Muscle of back (tissue), 3 donors: ENCODE measurements at regions not wholly inside any gene's neighbourhood (a gene's known extent, or its start where the extent isn't known, plus 50 kb on each side); places are given as distances from the start of the nearest gene placed in this dataset.
A peak's percentile ranks its signal among the peaks of the same experiment; 100 is the strongest.

Experiments used
- DNase-seq, 3 donors: peaks; one replicate each; pipeline versions ENCODE4 v3.0.0 to v3.0.0-alpha.2; 2013

DNA sequence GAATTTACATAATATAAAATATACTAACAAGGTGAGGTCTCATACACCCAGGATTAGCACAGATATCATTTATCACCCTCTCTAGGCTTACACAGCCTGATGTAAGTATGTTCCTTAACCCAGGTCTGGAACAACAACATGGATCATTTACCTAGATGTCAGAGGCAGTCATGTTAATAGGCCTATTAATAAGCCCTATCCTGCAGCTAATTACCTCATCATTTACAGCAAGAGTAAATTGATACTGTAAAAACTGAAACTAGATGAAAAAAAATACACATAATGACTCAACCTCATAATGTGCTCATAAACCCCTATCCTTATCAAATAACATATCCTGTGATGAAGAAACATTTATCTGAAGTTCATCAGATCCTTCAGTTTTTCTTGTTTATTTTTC is 334.3 kb upstream of the MANEA start:
- DNase-seq: no peak

DNA sequence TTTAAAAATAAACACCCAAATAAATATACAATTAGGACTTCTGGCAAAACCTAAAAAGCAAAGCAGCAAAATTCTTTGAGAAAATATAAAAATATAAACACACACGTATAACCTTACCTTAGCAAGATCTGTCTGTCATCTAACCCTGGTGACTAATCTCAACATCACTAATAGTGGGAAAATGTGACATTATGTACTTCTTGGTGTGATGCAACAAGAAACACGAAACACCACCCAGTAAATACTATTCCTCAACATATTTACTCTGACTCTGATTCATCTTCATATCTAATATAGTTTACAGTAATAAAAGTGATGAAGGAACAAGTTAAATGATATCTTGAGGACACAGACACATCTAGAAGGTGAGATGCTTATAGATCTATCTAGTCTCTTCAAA is 332.6 kb upstream of the MANEA start:
- DNase-seq: no peak

DNA sequence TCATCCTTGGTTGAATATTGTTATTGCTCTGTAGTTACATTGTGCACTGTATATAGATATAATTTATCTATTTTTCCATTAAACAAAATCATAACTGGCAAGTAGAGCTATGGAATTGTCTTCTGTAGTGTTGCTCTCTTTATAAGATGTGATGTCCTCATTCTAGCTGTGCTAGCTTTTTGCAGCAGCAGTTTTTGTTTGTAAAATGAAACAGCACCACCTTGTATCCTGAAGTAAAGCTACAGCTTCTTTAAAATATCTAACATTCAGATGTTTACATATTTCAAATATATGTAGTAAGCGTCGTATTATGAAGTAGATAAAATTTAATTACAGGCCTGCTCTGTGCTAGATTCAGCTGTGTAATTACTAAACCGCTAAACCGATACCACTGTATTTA is 328.8 kb upstream of the MANEA start:
- DNase-seq: peak in 2 of 3 donors; percentile 4 to 31

DNA sequence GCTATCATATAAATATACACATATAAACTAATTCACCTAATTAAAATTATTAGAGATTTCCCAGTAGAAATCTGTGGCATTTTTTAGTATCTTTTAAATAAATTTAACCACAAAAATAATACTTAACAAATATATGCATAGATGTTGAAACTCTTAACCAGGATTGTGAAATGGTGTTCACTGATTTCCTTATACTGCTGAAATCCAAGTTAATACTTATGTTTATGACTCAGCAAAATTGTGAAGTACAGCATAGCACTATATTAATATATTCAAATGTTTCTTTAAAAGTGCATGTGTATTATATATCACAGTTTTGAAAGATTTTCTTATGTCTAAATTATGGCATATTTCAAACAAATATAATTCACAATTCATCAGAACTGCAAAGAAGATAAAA is 328.2 kb upstream of the MANEA start:
- DNase-seq: peak in 1 of 3 donors; percentile 29

DNA sequence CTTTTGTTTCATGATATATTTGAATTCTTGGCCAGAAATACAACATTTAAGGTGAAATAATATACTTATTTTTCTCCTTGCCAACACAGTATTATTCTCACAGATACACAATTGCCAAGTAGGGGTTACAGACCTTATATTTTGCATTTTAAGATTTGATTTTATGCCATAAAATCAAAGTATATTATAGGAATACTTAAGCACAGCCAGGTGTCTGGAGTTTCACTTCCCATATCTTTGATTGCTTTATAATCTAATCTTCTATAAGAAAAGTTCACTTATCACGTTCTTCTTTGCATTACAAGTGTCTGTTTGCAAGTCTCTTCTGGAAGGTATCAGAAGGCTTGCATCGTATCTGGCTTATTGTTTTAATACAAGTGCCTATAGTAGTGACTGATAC is 327.7 kb upstream of the MANEA start:
- no peak for DNase-seq

DNA sequence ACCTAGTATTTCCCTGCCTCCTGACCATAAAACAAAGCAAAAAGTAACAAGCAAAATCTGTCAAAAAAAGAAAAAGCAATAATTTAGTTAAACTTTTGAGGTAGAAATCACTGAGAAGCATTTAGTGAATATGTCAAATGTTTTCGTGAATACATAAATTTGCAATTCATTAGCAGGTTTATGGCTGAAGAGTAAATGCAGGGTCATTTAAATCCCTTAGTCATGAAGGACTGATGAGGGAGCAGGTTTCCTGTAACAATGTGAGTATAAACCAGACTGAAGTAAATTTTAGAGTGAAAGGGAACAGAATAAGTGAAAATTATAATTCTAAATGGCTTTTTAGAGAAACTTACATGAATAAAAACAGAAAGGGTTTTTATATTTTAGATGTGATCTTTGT is 313.5 kb upstream of the MANEA start:
- DNase-seq: no peak

DNA sequence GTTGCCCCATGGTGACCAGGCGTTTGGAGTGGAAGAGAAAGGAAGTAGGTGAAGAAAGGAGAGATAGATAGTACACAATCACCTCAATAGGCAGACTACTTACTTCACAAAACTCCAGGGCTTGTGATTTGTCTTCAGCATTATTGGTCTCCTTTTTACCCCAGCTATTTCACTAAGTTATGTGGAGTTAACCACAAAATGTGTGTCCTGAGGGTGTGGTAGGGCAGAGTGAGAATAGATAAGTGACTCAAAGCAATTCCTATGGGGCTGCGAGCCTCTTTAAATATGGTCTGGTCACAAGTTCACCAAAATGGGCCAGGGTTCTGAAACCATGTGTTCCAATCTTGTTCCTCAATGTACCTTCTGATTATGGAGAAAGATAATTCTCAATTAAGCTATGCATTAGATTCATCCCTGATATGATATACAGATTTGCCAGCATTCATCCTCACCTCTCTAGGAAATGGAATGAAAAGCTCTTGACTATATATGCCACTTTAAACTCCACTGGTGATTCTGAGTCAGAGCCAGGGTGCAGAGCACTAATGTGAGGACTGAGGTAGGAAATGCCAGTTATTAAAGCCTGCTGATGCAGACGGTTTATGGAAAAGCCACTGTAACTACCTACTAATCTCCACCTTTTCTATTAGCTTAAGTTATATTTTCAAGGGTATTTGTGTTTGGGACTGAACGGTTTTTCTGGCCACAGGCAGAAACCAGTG is 310.6 kb upstream of the MANEA start:
- no peak for DNase-seq

DNA sequence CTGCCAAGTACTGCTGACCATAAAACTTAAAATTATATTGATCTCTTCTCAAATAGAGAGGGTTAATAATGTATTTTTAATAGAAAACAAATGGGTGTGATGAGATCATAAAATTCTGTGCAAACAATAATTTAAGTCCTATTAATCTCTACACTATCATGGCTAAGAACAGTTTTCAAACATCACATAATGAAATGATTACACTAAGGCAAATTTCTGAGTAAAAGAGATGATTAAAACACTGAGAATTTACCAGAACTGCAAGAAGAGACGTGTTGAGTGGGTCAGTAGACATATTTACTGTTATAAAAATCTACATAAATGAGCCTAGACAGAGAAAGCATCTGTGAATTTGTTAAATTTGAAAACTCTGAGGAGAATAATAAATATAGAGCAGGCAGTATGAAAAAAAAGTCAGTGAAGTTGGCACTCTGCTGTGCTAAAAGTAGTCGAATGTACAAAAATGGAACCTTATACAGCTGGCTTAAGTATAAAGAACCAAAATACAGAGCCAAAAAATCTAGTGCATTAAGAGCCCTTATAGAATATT is 302.6 kb upstream of the MANEA start:
- DNase-seq: peak in 1 of 3 donors; percentile 32

DNA sequence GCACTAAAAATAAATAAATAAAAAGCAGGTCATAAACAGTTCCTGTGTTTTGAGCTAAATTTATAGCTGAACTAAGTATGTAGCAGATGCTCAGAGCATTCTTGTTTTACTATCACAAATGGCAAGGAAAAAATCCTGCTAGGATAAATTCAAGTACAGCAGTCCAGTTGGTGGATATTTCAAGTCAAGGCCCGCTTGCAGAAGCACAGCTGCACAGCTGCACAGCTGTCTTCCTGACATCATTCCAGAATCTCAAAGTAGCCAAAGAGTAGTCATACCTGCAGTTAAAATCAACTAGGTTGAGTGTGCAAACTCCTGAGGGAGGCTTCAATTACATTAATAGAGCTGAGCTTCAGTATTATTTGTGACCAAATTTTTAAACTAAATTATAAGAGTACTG is 297.7 kb upstream of the MANEA start:
- peak in 2 of 3 donors; percentile 55 to 79 for DNase-seq

DNA sequence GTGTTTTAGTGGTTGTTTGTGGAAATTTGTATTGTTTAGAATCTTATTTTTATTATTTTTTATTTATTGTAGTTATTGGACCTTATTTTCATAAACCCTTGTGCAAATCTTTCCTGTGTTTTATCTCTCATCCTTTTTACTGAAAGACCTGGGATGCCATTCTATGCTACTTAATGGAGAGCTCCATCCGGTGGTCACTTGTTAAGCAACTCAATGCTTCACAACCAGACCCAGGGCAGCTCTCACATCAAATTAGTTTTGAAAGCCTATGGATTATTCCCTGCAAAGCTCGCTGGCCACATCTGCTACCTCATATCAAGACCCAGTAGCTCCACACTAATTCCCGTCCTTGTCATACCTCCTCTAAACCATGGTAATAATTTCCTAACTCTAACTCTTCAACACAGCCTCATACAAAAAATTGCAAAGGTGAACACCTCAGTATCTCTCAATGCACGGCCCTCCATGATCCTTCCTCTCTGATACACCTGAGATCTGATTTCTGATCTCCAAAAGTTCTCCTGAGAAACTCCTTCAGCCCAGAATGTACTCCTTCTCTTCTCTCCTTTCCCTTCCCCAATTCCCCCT is 296.6 kb upstream of the MANEA start:
- DNase-seq: peak in 1 of 3 donors; percentile 44

DNA sequence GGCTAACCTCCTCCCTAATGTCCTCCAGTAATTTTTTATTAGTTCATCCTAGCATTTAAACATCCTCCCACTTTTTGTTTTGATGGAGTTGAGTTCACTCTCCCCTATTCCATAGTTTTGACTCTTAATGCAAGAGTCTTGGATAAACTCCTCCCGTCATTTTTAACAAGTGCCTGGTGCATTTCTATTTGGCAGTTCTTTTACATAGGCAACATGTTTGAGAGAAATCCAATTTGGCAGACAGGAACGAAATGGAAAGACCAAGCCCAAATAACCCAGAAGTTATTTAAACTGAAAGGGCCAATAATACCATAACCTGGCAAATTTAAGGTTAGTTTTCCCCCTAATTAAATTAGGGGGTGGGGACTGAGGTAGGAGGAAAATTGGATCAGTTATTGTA is 291.5 kb upstream of the MANEA start:
- no peak for DNase-seq

DNA sequence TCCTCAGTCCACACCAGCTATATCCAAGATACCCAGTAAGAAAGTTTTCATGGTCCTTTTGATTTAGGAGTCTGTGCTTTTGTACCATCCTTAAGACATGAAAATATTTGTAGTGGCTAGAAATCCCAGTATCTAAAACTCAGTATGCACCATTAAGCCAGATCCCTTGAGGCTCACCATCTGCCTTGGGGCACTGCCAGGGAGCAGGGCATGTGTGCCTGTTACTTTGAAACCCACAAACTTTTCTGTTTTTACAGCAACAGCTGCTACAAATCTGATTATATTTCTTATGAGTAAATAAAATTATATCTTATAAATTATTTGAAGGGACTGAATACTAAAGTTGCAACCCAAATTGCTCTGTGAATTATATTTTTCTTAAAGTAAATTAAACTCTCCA is 290.5 kb upstream of the MANEA start:
- DNase-seq: peak in 2 of 3 donors; percentile 11 to 45

DNA sequence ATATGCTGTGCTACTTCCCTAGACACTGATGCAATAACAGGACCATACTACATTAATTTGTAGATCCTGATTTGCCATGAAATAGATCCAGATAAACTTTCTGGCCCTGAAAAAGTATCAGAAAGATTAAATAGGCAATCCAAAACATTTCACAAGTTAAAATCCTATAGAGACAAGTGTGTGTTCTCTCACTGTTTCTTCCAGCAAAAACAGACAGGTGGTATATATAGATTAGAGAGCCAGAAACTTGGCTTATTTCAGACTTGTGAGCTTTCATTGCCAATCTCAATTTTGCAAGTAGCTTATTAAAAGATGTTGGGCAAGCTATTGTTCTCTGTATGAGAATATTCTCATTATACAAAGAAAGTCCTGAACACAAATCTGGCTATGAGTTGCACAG is 289.1 kb upstream of the MANEA start:
- DNase-seq: no peak

DNA sequence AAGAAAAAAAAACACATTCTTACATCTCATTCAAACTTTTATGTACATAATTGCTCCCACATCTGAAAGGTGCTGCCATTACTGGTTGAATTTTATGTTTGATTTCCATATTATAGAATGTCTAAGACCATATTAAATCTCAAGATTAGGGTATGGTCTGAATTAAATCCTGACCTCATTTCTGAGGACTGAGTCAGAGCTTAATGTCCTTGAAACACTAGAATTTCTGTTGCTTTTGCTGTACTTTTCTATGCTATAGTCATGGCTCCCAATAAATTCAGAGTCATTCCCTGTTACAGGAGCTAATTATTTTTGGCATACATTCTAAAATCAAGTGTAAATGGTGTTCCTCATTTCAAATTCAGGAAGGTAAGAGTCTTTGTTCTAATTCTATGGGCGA is 285.3 kb upstream of the MANEA start:
- no peak for DNase-seq

DNA sequence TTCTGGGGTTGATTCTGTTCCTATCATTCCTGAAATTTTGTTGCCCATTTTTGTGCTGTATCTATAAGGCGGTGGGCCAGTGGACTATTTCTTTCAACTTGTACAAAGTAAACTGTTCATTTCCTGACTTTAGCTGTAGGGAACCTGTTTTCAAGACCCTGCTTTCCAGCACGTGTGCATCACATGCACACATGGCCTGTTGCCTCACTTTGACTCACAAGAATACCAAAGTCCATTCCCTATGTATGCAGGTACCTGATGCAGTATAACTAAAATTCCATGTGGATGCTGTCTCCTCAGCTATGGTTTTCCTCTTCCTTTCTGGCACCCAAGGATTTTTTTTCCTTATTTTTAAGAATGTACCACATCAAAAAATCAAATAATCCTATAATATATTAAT is 284.1 kb upstream of the MANEA start:
- no peak for DNase-seq

DNA sequence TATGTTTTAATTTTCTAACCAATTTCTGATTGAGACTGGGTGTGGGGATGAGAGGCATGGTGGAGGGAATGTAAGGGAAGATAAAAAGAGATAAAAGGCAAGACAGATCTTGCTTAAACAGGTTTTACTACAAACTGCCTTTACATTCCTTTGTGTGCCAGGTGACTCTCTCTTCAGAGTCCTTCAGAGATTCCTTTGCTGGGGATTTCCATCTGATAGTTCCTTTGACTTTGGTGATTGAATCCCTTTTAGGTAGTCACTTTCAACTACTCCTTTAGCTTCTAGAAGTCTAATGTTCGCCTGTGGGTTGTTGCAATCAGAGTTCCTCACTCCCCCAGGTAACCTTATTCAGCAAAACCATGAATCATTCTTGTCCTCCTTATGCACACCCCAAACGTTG is 283.3 kb upstream of the MANEA start:
- DNase-seq: no peak

DNA sequence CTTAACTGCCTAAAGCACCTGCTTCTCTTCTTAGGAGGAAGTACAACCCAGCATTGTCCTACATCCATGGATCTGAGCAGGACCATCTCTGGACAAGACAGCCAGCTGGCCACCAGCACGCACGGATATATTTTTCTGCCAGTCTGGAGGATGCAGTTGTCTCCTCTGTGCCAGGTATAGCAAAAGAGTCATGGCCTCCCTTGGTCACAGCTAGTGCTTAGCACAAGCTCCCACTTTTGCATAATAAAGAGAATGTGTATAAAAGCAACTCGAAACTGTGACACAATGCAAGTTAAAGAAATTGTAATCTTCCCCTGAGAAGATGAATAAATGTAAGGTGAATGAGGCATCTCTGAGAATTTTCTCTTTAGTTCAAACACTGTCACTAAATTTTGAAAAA is 267.8 kb upstream of the MANEA start:
- no peak for DNase-seq

DNA sequence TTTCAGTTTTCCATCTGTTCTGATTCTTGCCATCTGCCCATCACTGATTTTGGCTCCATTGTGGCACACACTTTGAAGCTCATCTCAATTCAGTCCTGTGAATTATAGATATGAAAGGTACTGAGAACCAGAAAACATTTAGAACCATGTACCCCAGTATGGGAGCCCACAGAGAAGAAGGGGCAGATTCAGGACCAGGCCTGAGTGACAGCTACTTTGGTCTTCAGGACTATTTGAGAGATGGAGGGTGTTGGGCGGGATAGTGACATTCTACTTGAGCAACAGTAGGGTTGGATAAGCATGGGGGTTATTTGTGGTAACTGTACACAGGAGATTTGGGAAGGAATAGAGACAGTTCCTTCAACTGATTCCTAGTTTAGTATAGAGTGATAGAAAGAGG is 259.2 kb upstream of the MANEA start:
- DNase-seq: no peak

DNA sequence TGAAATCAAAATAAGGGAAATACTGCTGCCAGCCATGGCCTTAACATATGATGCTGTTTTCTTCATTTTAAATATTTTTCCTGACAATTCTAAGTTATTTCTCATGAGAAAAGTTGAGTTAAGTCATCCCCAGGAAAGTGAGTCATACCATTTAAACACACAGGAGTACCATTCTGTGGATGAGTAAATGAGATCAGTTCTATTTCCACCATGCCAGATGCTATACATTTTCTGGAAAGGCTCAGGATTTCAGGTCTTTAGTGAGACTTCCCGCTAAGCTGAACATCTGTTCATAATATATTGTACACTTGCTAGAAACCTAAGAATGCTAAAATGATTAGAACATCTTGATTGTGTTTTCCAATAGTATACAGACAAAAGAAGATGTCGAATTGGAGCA is 256.2 kb upstream of the MANEA start:
- peak; percentile 18 to 54 (median 52) for DNase-seq

DNA sequence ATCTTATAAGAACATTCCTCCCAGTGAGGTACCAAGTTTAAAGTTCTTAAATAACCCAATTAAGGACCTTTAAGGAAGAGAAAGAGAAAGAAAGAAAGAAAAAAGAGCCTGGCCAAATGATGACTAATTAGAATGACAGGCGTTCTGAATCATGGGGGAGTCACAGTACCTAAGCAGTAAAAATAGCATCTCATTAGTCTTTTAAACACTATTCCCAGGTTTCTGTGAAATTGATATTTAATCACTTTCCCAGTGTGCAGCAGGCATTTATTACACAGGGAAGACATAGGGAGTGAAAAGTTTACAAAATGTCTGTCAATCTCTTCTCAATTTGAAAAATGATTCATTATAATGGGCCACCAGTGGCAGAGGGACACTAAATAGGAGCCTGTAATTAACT is 251.4 kb upstream of the MANEA start:
- DNase-seq: peak in 1 of 3 donors; percentile 7

DNA sequence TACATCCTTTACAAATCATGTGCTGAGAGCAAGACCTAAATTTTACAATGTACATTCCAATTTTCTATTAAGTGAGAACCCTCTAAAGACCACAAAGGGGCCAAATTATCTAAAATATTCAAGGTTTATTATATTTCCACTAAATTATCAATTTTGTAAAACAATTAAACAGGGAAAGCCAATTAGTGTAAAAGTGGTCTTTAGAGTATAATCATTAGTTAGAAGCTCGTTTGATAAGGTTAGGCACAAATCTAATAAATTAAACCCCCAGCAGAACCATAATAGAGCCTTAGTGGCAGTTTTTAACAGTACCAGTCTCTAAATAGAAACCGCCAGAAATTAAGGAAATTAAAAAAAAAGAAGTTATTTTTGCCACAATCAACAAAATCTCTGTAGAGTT is 249.1 kb upstream of the MANEA start:
- no peak for DNase-seq

DNA sequence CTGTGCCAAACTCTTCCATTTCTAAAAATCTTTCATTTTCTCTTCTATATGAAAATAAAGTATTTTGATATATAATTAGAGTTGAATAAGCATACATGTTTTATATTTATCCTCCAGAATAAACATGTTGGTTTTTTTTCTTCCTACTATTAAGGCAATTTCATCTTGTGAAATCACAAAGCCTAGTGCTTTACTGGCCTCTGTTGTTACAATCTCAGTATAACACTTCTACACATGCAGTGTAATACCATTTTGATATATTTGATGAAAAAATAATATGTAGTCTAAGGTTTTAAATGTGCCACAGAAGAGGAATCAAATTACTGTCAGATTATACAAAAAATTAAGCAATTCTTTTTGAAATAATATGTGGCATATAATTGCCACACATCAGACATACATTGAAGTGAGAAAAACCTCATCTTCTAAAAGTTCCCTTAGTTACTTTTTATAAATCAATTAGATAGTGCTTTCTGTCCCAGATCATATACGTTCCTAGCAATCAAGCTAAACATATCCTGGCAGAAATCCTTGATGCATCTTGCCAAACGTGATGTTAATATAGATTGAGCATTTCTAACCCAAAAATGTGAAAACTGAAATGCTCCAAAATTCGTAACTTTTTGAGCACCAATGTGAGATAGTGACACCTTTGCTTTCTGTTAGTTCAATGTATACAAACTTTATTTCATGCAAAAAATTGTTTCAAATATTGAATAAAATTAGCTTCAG is 225.1 kb upstream of the MANEA start:
- DNase-seq: peak; percentile 3 to 26 (median 3)

DNA sequence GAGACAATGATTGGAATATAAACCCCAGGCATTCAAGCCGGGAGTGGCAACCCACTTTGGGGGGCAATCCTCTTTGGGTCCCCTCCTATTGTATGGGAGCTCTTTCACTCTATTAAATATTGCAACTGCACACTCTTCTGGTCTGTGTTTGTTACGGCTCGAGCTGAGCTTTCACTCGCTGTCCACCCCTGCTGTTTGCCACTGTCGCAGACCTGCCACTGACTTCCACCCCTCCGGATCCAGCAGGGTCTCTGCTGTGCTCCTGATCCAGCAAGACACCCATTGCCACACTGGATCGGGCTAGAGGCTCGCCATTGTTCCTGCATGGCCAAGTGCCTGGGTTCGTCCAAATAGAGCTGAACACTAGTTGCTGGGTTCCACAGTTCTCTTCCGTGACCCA is 222.8 kb upstream of the MANEA start:
- DNase-seq: no peak
